Stomach (tissue), 4 donors: ENCODE measurements at regions not wholly inside any gene's neighbourhood (a gene's known extent, or its start where the extent isn't known, plus 50 kb on each side); places are given as distances from the start of the nearest gene placed in this dataset.

Experiments used
- CTCF ChIP-seq, 7 experiments: fragments of 450-650 bp in 4 of 7; fragments of 200-600 bp in 3 of 7; sonication (generic) in 3 of 7; IDR thresholded peaks; one replicate each; pipeline ENCODE4 v1.5.1; 2016 to 2019; ENCODE audit warnings: antibody characterized with exemption in 7 of 7, control low read depth in 2 of 7, mild to moderate bottlenecking in 1 of 7
- EP300 ChIP-seq: sonication (generic); formaldehyde crosslinking; IDR thresholded peaks from one replicate; pipeline ENCODE4 v1.6.1; 2017; ENCODE audit warnings: antibody characterized with exemption
- POLR2A ChIP-seq, 4 donors: fragments of 450-650 bp; IDR thresholded peaks; one replicate each; pipeline ENCODE4 v1.6.1; 2016; ENCODE audit warnings: antibody characterized with exemption in 4 of 4, control low read depth in 2 of 4, mild to moderate bottlenecking in 1 of 4, moderate library complexity in 1 of 4

- no peak for TF ChIP-seq CTCF (IDR thresholded peaks at IDR 0.05)
- no peak for TF ChIP-seq POLR2A (IDR thresholded peaks at IDR 0.05)
- TF ChIP-seq EP300 = no peak
Measured at GRCh38 chr5:3180636-3181035, 415.0 kb upstream of the IRX1 start.
